Endometrium (tissue), 2 donors: ENCODE measurements at regions not wholly inside any gene's neighbourhood (a gene's known extent, or its start where the extent isn't known, plus 50 kb on each side); places are given as distances from the start of the nearest gene placed in this dataset.
"Not testable (repeated sequence)": the region's sequence is repeated elsewhere in the genome, so short reads cannot be mapped to it uniquely, and the experiment has no call there.

Experiments
- FAIRE-seq: peaks from 2 replicates; lab custom pipeline; 2012; peaks lifted over from hg19 to GRCh38; lab: Jason Lieb, UNC
- donor health status: control.
- donor health status: control.

GRCh38 chr9:80720579-80720978 is 968.8 kb downstream of the TLE1 start:
- no peak for FAIRE-seq

- no peak for FAIRE-seq
These were observed 982.2 kb downstream of the TLE1 start for GRCh38 chr9:80707120-80707519.

GRCh38 chr9:80701061-80701460 is 988.3 kb downstream of the TLE1 start:
- no peak for FAIRE-seq

- peak; percentile 79 for FAIRE-seq
These were observed 989.8 kb downstream of the TLE1 start for GRCh38 chr9:80699511-80699998.

DNA sequence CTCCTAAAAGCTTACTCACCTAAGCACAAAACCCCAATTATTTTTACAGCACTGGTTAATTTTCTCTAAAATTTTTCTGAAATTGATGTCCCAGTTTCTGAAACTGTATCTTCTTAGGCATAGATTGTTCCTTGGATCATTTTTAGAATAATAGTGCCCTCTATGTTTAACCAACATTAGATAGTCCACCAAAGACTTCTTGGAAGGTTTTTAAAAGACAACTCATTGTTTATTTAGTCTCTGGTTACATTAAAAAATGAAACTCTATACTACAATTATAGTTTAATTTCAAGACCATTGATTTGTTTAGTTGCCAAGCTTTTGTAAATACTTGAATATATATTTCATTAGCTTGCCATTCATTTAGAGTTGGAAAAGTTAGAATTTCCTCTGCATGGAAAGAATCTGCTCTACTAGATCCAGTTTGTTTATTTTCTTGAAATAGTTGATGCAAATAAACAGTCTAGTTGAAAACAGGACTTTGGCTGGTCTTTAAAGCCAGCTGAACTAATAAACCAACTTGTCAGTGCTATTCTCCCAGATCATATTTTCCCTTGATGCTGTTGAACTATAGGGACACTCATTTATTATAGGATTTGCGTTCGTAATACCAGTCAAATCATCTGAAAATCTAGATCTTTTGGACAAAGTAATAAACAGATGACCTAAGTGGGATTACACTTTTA is 990.5 kb downstream of the TLE1 start:
- FAIRE-seq: no peak

DNA sequence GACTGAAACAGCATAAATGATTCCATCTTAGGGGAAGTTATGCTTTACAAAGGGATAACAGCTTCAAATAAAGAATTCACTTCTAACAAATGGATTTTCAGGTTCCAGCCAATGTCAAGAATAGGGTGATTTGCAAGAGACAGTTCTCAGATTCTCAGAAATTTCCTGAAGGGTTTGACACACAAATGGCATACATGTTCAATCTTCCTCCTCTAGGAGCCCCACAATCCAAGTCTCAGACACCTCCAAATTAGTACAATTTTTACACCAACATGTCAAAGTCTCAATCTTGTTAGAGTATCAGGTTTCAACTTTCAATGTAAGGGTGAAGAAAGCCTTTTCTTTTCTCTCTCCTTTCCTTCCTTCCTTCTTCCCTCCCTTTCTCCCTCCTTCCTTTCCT is 996.6 kb downstream of the TLE1 start:
- no peak for FAIRE-seq

DNA sequence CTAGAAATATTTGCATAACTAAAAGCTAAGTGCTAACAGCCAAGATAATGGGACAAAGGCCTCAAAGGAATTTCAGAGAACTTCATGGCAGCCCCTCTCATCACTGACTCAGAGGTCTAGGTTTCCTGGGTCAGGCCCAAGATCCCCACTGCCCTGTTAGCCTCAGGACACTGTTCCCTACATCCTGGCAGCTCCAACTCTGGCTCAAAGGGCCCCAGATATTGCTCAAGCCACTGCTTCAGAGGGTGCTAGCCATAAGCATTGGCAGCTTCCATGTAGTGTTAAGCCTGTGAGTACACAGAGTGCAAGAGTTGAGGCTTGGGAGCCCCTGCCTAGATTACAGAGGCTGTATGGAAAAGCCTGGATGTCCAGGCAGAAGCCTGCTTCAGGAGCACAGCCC is 998.1 kb downstream of the TLE1 start:
- FAIRE-seq: no peak

DNA sequence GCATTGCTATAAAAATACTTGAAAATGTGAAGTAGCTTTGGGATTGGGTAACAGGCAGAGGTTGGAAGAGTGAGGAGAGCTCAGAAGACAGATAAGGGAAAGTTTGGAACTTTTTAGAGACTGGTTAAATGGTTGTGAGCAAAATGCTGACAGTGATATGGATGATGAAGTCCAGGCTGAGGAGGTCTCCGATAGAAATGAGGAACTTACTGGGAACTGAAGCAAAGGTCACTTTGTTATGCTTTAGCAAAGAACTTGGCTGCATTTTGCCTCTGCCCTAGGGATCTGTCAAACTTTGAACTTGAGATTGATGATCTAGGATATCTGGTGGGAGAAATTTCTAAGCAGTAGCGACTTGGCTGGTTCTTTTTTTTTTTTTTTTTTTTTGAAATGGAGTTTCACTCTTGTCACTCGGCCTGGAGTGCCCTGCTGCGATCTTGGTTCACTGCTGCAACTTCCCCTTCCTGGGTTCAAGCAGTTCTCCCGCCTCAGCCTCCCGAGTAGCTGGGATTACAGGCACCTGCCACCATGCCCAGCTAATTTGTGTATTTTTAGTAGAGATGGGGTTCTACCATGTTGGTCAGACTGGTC is 998.9 kb downstream of the TLE1 start:
- no peak for FAIRE-seq

DNA sequence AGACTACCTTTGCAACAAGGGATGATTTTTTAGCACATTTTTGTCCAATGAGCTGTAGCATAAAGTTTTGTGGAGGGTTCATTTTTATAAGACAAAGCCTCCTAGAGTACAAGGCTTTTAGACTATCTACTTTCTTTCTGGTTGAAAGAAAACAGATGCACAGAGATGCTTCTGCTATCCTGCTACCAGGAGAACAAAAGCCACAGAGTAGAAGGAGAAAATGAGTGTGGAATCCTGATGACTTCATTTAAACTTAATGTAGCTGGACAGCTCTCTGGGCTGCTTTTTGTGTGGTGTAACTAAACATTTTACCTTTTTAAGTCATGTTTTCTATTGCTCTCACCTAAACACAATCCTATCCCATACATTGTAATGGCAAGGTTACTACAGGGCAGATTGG is 1009.4 kb downstream of the TLE1 start:
- no peak for FAIRE-seq

DNA sequence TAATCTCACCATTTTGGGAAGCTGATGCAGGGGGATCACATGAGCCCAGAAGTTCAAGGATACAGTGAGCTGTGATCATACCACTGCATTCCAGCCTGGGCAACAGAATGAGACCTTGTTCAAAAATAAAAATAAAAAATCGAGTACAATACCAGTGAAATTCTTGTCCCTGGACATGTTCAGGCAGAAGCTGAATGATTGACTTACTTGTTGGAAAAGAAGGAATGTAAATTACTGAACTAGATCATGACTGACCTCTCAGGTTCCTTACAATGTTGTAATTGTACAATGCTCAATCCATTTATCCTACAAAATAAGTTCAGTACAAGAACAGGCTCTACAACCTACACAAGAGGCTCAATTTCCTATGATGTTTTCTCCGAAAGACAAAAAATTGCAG is 1010.4 kb downstream of the TLE1 start:
- FAIRE-seq: no peak

DNA sequence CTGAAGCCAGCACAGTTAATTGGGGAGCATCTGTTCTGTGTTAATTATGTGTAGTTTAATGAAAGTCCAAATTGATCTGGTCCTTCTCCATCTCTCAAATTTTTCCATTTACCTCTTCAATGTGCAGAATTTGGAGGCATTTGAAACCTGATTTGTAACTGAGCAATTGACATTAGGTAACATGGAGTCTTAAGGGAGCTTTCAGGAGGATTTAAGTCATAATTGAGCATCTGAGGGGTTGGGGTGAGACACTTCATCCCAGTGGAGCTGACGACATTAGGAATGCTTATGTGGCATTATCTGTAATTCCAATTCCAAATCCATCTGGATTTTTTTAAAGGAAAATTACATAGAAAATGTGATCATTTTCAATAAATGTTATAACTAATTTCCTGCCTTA is 1015.9 kb downstream of the TLE1 start:
- FAIRE-seq: no peak

GRCh38 chr9:80665479-80665878 is 1023.9 kb downstream of the TLE1 start:
- FAIRE-seq: no peak

DNA sequence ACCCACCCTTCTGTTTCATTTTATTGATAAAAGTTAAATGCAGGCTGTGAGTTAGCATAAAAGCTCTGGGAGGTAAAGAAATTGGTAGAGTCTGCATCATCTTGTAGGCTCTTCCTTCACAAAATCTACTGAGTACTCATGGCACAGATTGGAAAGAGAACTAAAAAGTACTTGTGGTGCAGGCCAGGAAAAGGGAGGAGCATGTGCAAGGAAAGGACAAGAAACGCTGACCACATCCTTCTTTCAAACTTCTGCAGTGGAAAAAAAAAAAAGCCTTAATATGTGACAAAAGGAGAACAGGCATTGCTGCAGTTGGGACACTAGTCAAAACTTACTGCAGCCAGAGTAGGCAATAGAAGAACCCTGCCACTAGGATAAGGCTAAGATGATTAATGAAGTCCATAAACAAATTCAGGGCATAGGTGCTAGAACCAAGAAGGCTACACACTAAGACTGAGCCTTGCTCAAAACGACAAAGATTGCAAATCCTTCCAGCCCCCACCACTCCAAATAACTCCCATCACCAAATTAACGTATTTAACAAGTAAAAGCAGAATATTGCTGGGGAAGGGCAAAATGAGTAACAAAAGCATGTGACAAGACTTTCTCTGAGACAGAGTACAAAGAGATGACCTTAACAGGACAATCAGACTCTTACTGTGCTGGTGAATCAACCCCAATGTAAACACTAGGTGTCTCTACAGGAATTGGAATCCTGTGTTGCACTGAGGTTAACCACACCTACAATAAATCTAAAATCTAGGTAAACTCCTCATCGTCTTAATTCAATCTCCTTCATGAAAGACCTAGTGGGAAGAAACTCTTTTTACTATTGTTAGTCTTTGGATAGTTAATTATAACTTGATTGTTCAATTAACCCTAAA is 1024.8 kb downstream of the TLE1 start:
- no peak for FAIRE-seq

GRCh38 chr9:80659751-80660150 is 1029.6 kb downstream of the TLE1 start:
- FAIRE-seq: not testable (repeated sequence)

DNA sequence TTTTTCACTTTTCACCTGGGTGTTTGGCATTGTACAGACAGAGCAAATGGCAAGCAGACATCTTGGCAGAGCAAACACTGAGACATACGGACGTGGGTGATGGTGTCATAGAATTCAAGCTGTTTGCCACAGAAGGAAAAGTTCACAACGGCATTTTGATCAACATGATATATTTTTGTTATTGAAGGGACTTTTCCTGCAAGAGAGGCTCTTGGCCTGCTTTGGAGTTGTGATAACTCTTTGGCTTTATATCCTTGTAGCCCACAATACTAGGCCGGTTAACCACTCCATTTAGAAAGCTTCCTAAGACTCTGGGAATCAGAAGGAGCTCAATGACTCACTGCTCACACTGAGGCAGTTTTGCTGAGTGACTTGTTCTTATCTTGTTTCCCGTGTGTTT is 1038.3 kb downstream of the TLE1 start:
- no peak for FAIRE-seq

GRCh38 chr9:80649496-80649895 is 1039.9 kb downstream of the TLE1 start:
- no peak for FAIRE-seq

DNA sequence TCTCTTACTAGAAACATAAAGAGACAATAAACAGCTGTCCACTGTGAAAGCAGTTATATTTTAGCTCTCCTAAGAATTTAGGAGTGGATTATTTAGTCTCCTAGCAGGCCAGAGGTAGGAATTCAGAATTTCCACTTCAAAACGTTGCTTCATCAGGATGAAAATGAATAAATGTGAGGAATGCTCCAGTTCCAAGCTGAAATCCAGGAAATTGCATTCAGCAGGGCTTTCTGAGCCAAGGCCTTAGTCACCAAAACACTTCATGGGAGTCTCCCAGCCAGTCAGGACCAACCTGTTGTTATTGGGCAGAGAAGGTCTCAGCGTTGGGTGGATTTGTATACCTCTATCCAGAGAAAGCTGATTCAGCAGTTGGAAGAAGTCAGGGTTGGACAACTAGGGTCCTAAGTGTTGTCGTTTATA is 1040.3 kb downstream of the TLE1 start:
- no peak for FAIRE-seq

- FAIRE-seq: no peak
These were observed 1041.0 kb downstream of the TLE1 start for GRCh38 chr9:80648336-80648735.

- FAIRE-seq: no peak
These were observed 1043.1 kb downstream of the TLE1 start for GRCh38 chr9:80646211-80646610.

- no peak for FAIRE-seq
These were observed 1045.3 kb downstream of the TLE1 start for GRCh38 chr9:80644044-80644443.

DNA sequence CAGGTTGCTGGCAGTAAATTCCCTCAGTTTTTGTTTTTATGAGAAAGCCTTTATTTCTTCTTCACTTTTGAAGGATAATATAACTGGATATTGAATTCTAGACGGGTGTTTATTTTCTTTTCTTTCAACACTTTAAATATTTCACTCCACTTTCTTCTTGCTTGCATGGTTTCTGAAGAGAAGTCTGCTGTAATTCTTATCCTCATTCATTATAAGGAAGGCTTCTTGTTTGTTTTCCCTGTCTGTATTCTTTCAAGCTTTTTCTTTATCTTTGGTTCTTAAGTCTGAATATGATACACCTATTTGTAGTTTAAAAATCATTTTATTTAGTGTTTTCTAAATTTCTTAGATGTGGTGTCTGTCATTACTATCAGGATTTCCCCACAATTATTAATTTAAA is 1054.3 kb downstream of the TLE1 start:
- FAIRE-seq: no peak

- FAIRE-seq: no peak
These were observed 1057.3 kb downstream of the TLE1 start for GRCh38 chr9:80632041-80632440.

GRCh38 chr9:80622508-80622907 is 1050.7 kb downstream of the TLE4 start:
- FAIRE-seq: no peak
